GM12878 (cell line): ENCODE measurements at regions not wholly inside any gene's neighbourhood (a gene's known extent, or its start where the extent isn't known, plus 50 kb on each side); places are given as distances from the start of the nearest gene placed in this dataset.

Source experiments
- ATAC-seq: fragments of 200-7000 bp; cut with Tn5 transposase; 3 replicates; pipeline ENCODE4 v1.9.1; 2020; ENCODE audit warnings: mild to moderate bottlenecking, moderate library complexity
- BruUV-seq: library from RNA; stranded (reverse); fragments of 400-500 nt; replicated peaks from 2 replicates; lab custom pipeline; 2021; lab: Mats Ljungman, UMichigan
- CTCF ChIA-PET: fragments of 300-600 bp; sonication (Branson Sonifier 250); formaldehyde crosslinking; extraction: SDS; loops from one replicate; lab custom pipeline; 2021; ENCODE audit warnings: inconsistent platforms; lab: Yijun Ruan, JAX
- POLR2A ChIA-PET: fragments of 350-600 bp; formaldehyde crosslinking; extraction: SDS; loops from one replicate; lab custom pipeline; 2021; ENCODE audit warnings: inconsistent platforms; lab: Charles Lee
- RAD21 ChIA-PET: fragments of 300-600 bp; sonication (Branson Sonifier 250); formaldehyde crosslinking; loops from one replicate; lab custom pipeline; 2023; ENCODE audit warnings: antibody characterized with exemption; ENCODE audit not compliant: unreplicated experiment; lab: Charles Lee
- SMC1A ChIA-PET: fragments of 300-600 bp; sonication (Branson Sonifier 250); formaldehyde crosslinking; loops from one replicate; lab custom pipeline; 2023; ENCODE audit not compliant: unreplicated experiment, uncharacterized antibody; lab: Charles Lee
- DNase-seq: peaks from one replicate; pipeline ENCODE4 v3.0.0-alpha.2; 2011; ENCODE audit warnings: low read depth, low spot score
- FAIRE-seq: peaks from 3 replicates; lab custom pipeline; 2011; peaks lifted over from hg19 to GRCh38; lab: Jason Lieb, UNC
- H2AFZ ChIP-seq: 2 replicates; pipeline ENCODE4 v1.6.0; 2011; ENCODE audit warnings: low read depth, low read length, control low read depth; ENCODE audit not compliant: control insufficient read depth
- H3K27ac ChIP-seq: 2 replicates; pipeline ENCODE4 v1.5.1; 2011; ENCODE audit warnings: control low read depth; ENCODE audit not compliant: control insufficient read depth, insufficient read depth
- H3K27me3 ChIP-seq, 2 experiments: replicated peaks in 1 of 2; 2 replicates each; pipeline versions ENCODE4 v1.6.0 to v1.6.1; 2011; ENCODE audit warnings: low read length in 1 of 2; ENCODE audit not compliant: control insufficient read depth in 2 of 2, insufficient read depth in 2 of 2
- H3K36me3 ChIP-seq, 2 experiments: 2 replicates each; pipeline ENCODE4 v1.5.1; 2011; ENCODE audit warnings: low read length in 1 of 2; ENCODE audit not compliant: control insufficient read depth in 2 of 2, insufficient read depth in 2 of 2
- H3K4me1 ChIP-seq: 2 replicates; pipeline ENCODE4 v1.6.1; 2011; ENCODE audit warnings: mild to moderate bottlenecking, low read length, moderate library complexity, mixed read lengths; ENCODE audit not compliant: control insufficient read depth, insufficient read depth
- H3K4me2 ChIP-seq: 2 replicates; pipeline ENCODE4 v1.6.0; 2011; ENCODE audit warnings: control low read depth; ENCODE audit not compliant: control insufficient read depth, insufficient read depth
- H3K4me3 ChIP-seq: fragments of 200-600 bp; sonication (generic); 2 replicates; pipeline ENCODE4 v1.5.1; 2016
- H3K79me2 ChIP-seq: 2 replicates; pipeline ENCODE4 v1.6.0; 2011; ENCODE audit warnings: low read length; ENCODE audit not compliant: control insufficient read depth, insufficient read depth
- H3K9ac ChIP-seq: 2 replicates; pipeline ENCODE4 v1.8.0; 2011; ENCODE audit warnings: low read length, control low read depth, mixed read lengths; ENCODE audit not compliant: control insufficient read depth, insufficient read depth
- H3K9me3 ChIP-seq: replicated peaks from 3 replicates; pipeline ENCODE4 v1.5.1; 2011; ENCODE audit warnings: mild to moderate bottlenecking, low read length; ENCODE audit not compliant: control insufficient read depth, insufficient read depth
- H4K20me1 ChIP-seq: 2 replicates; pipeline ENCODE4 v1.6.0; 2011; ENCODE audit not compliant: control insufficient read depth, insufficient read depth
- ASH2L ChIP-seq: fragments of 300-600, 200-600 bp; sonication (generic); IDR thresholded peaks from 2 replicates; pipeline ENCODE4 v1.6.1; 2017; ENCODE audit warnings: low read depth, mild to moderate bottlenecking, borderline replicate concordance
- BRCA1 ChIP-seq: IDR thresholded peaks from 2 replicates; pipeline ENCODE4 v1.6.1; 2011; ENCODE audit warnings: low read depth, low read length, improper control_type of control experiment
- CBX3 ChIP-seq: fragments of 200-600 bp; sonication (generic); IDR thresholded peaks from 2 replicates; pipeline ENCODE4 v1.6.1; 2016; ENCODE audit warnings: low read depth, borderline replicate concordance
- FOXM1 ChIP-seq: IDR thresholded peaks from 2 replicates; pipeline ENCODE4 v1.6.1; 2012; ENCODE audit warnings: low read depth, mild to moderate bottlenecking, inconsistent platforms, low read length, moderate library complexity
- GABPA ChIP-seq: IDR thresholded peaks from 2 replicates; pipeline ENCODE4 v1.6.1; 2014; ENCODE audit warnings: antibody characterized with exemption, low read depth, mild to moderate bottlenecking, inconsistent platforms
- GATAD2B ChIP-seq: fragments of 450-650 bp; conservative IDR thresholded peaks from 2 replicates; pipeline ENCODE4 v1.6.1; 2017; ENCODE audit warnings: low read depth, mild to moderate bottlenecking, moderate library complexity
- KDM1A ChIP-seq: fragments of 200-600 bp; sonication (generic); IDR thresholded peaks from 2 replicates; pipeline ENCODE4 v1.6.1; 2016; ENCODE audit warnings: borderline replicate concordance
- NFYA ChIP-seq: IDR thresholded peaks from 2 replicates; pipeline ENCODE4 v1.6.1; 2011; ENCODE audit warnings: low read depth, mild to moderate bottlenecking, low read length, improper control_type of control experiment, borderline replicate concordance
- NFYB ChIP-seq: IDR thresholded peaks from 2 replicates; pipeline ENCODE4 v1.6.1; 2011; ENCODE audit warnings: low read depth, mild to moderate bottlenecking, low read length, improper control_type of control experiment, moderate library complexity; ENCODE audit not compliant: insufficient read depth
- NR2C2 ChIP-seq: IDR thresholded peaks from 2 replicates; pipeline ENCODE4 v1.6.1; 2011; ENCODE audit warnings: borderline replicate concordance, low read depth; ENCODE audit not compliant: control insufficient read depth, insufficient read length
- RBBP5 ChIP-seq: fragments of 200-600 bp; sonication (generic); conservative IDR thresholded peaks from 2 replicates; pipeline ENCODE4 v1.6.1; 2016
- ZNF622 ChIP-seq: fragments of 450-650 bp; IDR thresholded peaks from 2 replicates; pipeline ENCODE4 v1.6.1; 2017; ENCODE audit warnings: mild to moderate bottlenecking, inconsistent platforms
- WGBS: methylation state at CpG from one replicate; pipeline ENCODE4 v1.1.6; 2016; ENCODE audit warnings: low lambda C conversion rate; ENCODE audit not compliant: insufficient replicate concordance, insufficient coverage; ENCODE audit errors: missing lambda C conversion rate; 5-methylcytosine and 5-hydroxymethylcytosine counted together
- in situ Hi-C: fragments of 300-500 bp; cut with MboI; formaldehyde crosslinking; loops from 9 replicates; pipeline ENCODE4 v1.14.3; 2018; ENCODE audit warnings: mixed read lengths
- intact Hi-C: fragments of 100-400 bp; cut with micrococcal nuclease; formaldehyde crosslinking; loops from one replicate; pipeline ENCODE4 v1.14.2; 2022; ENCODE audit not compliant: unreplicated experiment

- 0% methylated on average over 2 of the region's 2 CpGs for WGBS
- ChIA-PET CTCF (no interaction called here), RAD21 (no interaction called here), SMC1A (no interaction called here), POLR2A (no interaction called here)
- ATAC-seq (no peak), FAIRE-seq (no peak), DNase-seq (no peak)
- BruUV-seq, result no TSS peak
- no peaks in the 10 kb centered on the region for H3K36me3 ChIP-seq
- in situ Hi-C loops, result no loop called here
- H3K9ac ChIP-seq, result no peak overlapping the region
- no peak overlapping the region for H2AFZ ChIP-seq
- H3K4me3 ChIP-seq, result no peak overlapping the region
- no peak overlapping the region for H3K4me2 ChIP-seq
- H3K4me1 ChIP-seq, result no peaks in the 10 kb centered on the region
- no peaks in the 10 kb centered on the region for H4K20me1 ChIP-seq
- no peak overlapping the region for H3K27ac ChIP-seq
- H3K79me2 ChIP-seq, result no peaks in the 10 kb centered on the region
- no peaks in the 10 kb centered on the region for H3K9me3 ChIP-seq
- no peaks in the 10 kb centered on the region for H3K27me3 ChIP-seq
- TF ChIP-seq ZNF622 (no peak), CBX3 (no peak), RBBP5 (no peak), KDM1A (no peak), GATAD2B (no peak), GABPA (no peak), FOXM1 (no peak), ASH2L (no peak), NR2C2 (no peak), NFYB (no peak), NFYA (no peak), BRCA1 (no peak)
- intact Hi-C loops, result no loop called here
Observed at GRCh38 chrX:30008031-30008430, 207.3 kb upstream of the MAGEB2 start.
